ENCODE measurements at regions not wholly inside any gene's neighbourhood (a gene's known extent, or its start where the extent isn't known, plus 50 kb on each side); places are given as distances from the start of the nearest gene placed in this dataset.

- Histone ChIP-seq H3K9me3 (replicated peaks; ENCODE audit: control insufficient read depth, insufficient read depth, low read length) (no peaks in the 10 kb centered on the region), H3K4me2 (ENCODE audit: control insufficient read depth, insufficient read depth) (no peak overlapping the region), H2AFZ (ENCODE audit: control insufficient read depth, low read depth, low read length) (no peak overlapping the region), H3K36me3 (ENCODE audit: control insufficient read depth in 2 of 2, insufficient read depth in 2 of 2, low read length in 1 of 2) (no peaks in the 10 kb centered on the region), H3K4me1 (ENCODE audit: control insufficient read depth, insufficient read depth, low read length) (no peaks in the 10 kb centered on the region), H3K27me3 (replicated peaks in 1 of 2; ENCODE audit: control insufficient read depth in 2 of 2, insufficient read depth in 2 of 2, low read length in 1 of 2) (no peaks in the 10 kb centered on the region), H3K4me3 (no peak overlapping the region), H3K79me2 (ENCODE audit: control insufficient read depth, insufficient read depth, low read length) (no peaks in the 10 kb centered on the region), H3K9ac (ENCODE audit: control insufficient read depth, insufficient read depth, low read length) (no peak overlapping the region), H4K20me1 (ENCODE audit: control insufficient read depth, insufficient read depth) (no peaks in the 10 kb centered on the region), H3K27ac (ENCODE audit: control insufficient read depth, insufficient read depth) (no peak overlapping the region)
- intact Hi-C loops (cut with micrococcal nuclease; ENCODE audit: unreplicated experiment) (no loop called here), in situ Hi-C loops (cut with MboI) (no loop called here)
- DNase-seq (ENCODE audit: low read depth, low spot score) (no peak), FAIRE-seq (no peak), ATAC-seq (no peak)
- no TSS peak for BruUV-seq (replicated peaks)
- no peak for TF ChIP-seq SUPT20H (IDR thresholded peaks at IDR 0.05; ENCODE audit: borderline replicate concordance, control insufficient read depth, low read depth, low read length)
- no peak for TF ChIP-seq TCF7 (IDR thresholded peaks at IDR 0.05; ENCODE audit: borderline replicate concordance)
- no peak for TF ChIP-seq ASH2L (IDR thresholded peaks at IDR 0.05; ENCODE audit: borderline replicate concordance, low read depth)
- TF ChIP-seq SIX5 (IDR thresholded peaks at IDR 0.05; ENCODE audit: low read depth, low read length, severe bottlenecking) = no peak
- TF ChIP-seq, protein P1, sequence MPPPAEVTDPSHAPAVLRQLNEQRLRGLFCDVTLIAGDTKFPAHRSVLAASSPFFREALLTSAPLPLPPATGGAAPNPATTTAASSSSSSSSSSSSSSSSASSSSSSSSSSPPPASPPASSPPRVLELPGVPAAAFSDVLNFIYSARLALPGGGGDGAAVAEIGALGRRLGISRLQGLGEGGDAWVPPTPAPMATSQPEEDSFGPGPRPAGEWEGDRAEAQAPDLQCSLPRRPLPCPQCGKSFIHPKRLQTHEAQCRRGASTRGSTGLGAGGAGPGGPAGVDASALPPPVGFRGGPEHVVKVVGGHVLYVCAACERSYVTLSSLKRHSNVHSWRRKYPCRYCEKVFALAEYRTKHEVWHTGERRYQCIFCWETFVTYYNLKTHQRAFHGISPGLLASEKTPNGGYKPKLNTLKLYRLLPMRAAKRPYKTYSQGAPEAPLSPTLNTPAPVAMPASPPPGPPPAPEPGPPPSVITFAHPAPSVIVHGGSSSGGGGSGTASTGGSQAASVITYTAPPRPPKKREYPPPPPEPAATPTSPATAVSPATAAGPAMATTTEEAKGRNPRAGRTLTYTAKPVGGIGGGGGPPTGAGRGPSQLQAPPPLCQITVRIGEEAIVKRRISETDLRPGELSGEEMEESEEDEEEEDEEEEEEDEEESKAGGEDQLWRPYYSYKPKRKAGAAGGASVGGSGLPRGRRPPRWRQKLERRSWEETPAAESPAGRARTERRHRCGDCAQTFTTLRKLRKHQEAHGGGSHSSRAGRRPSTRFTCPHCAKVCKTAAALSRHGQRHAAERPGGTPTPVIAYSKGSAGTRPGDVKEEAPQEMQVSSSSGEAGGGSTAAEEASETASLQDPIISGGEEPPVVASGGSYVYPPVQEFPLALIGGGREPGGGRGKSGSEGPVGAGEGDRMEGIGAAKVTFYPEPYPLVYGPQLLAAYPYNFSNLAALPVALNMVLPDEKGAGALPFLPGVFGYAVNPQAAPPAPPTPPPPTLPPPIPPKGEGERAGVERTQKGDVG (CRISPR knock-in tag; IDR thresholded peaks at IDR 0.05) = no peak
- TF ChIP-seq RELA (IDR thresholded peaks at IDR 0.05; ENCODE audit: borderline replicate concordance, partially characterized antibody) = no peak
- TF ChIP-seq, protein P2, sequence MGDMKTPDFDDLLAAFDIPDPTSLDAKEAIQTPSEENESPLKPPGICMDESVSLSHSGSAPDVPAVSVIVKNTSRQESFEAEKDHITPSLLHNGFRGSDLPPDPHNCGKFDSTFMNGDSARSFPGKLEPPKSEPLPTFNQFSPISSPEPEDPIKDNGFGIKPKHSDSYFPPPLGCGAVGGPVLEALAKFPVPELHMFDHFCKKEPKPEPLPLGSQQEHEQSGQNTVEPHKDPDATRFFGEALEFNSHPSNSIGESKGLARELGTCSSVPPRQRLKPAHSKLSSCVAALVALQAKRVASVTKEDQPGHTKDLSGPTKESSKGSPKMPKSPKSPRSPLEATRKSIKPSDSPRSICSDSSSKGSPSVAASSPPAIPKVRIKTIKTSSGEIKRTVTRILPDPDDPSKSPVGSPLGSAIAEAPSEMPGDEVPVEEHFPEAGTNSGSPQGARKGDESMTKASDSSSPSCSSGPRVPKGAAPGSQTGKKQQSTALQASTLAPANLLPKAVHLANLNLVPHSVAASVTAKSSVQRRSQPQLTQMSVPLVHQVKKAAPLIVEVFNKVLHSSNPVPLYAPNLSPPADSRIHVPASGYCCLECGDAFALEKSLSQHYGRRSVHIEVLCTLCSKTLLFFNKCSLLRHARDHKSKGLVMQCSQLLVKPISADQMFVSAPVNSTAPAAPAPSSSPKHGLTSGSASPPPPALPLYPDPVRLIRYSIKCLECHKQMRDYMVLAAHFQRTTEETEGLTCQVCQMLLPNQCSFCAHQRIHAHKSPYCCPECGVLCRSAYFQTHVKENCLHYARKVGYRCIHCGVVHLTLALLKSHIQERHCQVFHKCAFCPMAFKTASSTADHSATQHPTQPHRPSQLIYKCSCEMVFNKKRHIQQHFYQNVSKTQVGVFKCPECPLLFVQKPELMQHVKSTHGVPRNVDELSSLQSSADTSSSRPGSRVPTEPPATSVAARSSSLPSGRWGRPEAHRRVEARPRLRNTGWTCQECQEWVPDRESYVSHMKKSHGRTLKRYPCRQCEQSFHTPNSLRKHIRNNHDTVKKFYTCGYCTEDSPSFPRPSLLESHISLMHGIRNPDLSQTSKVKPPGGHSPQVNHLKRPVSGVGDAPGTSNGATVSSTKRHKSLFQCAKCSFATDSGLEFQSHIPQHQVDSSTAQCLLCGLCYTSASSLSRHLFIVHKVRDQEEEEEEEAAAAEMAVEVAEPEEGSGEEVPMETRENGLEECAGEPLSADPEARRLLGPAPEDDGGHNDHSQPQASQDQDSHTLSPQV (IDR thresholded peaks at IDR 0.05) = no peak
- no peak for TF ChIP-seq NFXL1 (IDR thresholded peaks at IDR 0.05; ENCODE audit: borderline replicate concordance)
- TF ChIP-seq HDGF (IDR thresholded peaks at IDR 0.05) = no peak
- no peak for TF ChIP-seq ZNF24 (IDR thresholded peaks at IDR 0.05)
- TF ChIP-seq JUNB (IDR thresholded peaks at IDR 0.05) = no peak
- no peak for TF ChIP-seq ZNF274 (IDR thresholded peaks at IDR 0.05; ENCODE audit: insufficient read depth, insufficient read length)
- TF ChIP-seq SRF (IDR thresholded peaks at IDR 0.05; ENCODE audit: low read depth in 2 of 2, low read length in 2 of 2) = no peak
- TF ChIP-seq RAD51 (IDR thresholded peaks at IDR 0.05) = no peak
- ChIA-PET SMC1A (ENCODE audit: uncharacterized antibody, unreplicated experiment) (no interaction called here), RAD21 (ENCODE audit: unreplicated experiment) (no interaction called here), POLR2A (no interaction called here), CTCF (no interaction called here)
- 2% methylated on average over 4 of the region's 4 CpGs for WGBS (ENCODE audit: insufficient coverage, insufficient replicate concordance, low lambda C conversion rate, missing lambda C conversion rate)
Measured at GRCh38 chr10:36488579-36488978, 636.8 kb upstream of the ANKRD30A start.
